ENCODE measurements at regions not wholly inside any gene's neighbourhood (a gene's known extent, or its start where the extent isn't known, plus 50 kb on each side); places are given as distances from the start of the nearest gene placed in this dataset.

DNA sequence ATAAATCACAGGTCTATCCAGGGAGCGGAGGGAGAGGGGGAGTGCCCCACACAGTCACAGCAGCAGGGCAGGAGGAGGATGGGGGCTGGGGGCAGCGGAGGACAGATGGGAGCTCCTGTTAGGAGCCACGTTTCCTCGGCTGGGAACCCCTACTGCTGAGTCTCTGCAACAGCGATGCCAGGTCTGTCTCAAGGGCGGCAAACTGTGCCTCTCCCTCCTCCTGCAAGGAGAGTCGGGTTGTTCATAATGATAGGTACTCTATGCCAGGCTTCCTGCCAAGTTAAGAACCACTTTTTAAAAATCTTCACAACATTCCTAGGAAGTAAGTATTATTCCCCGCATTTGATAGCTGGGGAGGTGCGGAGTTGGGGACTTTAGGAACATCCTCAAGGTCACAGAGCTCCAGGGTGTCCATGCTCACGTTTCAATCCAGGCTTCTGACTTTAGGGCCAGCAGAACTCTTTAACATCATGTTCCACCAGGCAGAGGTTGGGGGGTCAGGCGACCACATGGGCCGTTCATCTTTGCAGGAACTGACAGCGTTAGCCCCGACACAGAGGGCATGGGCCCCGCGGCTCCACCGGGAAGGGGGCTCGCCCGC lies 98.3 kb upstream of the MAML3 start:
- peak overlapping the region; percentile 48 for H3K4me3 ChIP-seq (ENCODE audit: low read depth, low read length)
- DNase-seq (ENCODE audit: low read depth): no peak

- no peak for DNase-seq (ENCODE audit: low read depth)
- H3K4me3 ChIP-seq (ENCODE audit: low read depth, low read length): no peak overlapping the region
Measured at GRCh38 chr4:140251571-140251970, 97.6 kb upstream of the MAML3 start.

- H3K4me3 ChIP-seq (ENCODE audit: low read depth, low read length): no peak overlapping the region
- DNase-seq (ENCODE audit: low read depth): no peak
Measured at GRCh38 chr4:140250989-140251552, 97.1 kb upstream of the MAML3 start.

- H3K4me3 ChIP-seq (ENCODE audit: low read depth, low read length): no peak overlapping the region
- no peak for DNase-seq (ENCODE audit: low read depth)
Measured at GRCh38 chr4:140249351-140249750, 95.4 kb upstream of the MAML3 start.

DNA sequence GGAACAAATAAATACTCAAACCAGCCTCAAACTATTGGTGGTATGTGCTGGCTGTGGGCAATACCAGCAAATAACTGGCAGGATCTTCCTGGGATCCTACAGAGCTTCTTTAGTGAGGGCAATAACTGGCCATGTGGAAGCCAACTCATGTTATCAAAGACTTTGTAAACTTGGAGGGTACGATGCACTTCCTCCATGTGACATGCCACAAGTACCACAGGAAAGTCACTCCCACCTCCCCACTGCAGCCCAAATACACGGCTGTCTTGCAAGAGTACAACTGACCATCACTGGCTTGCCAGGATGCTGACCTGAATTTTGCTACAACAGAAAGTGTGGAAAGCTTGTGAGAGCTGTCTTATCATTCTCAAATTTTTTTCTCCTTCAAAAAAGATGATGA lies 93.3 kb upstream of the MAML3 start:
- no peak for DNase-seq (ENCODE audit: low read depth)
- H3K4me3 ChIP-seq (ENCODE audit: low read depth, low read length): no peak overlapping the region

DNA sequence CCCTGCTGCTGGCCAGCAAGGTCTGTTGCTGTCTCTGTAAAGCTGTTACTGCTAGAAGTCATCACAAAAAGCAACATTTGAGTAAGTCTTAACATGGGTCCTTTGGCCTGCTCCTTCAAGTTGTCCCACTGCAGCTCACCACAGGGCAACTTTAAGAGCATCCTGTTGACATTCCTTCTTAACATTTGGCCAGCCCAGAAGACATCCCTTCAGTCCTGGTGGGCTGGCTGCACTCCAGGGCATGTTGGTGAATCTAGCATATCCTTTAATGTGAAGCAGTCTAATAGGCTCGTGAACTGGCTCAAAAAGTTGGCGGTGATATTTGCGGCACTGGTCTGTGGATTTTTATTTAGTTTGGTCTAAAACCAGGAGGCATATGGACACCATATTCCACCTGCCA lies 92.2 kb upstream of the MAML3 start:
- DNase-seq (ENCODE audit: low read depth): no peak

DNA sequence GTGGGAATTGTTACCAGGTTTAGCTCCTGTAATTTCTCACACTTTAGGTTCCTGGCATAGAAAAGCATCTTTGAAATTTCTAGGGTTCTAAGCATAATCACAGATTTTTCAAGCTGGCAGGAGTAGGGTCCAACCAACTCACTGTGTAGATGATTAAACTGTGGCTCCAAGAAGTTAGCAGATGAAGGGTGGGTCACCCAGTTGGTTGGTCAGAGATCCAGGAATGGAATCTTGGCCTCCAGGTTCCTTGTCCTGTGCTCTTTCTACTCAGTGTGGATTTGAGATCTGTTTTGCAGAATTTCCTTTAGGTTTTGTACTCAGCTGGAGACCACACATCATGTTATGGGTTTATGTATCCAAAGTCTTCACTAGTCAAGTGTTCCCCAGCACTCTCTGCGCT lies 90.3 kb upstream of the MAML3 start:
- H3K4me3 ChIP-seq (ENCODE audit: low read depth, low read length): no peak overlapping the region
- DNase-seq (ENCODE audit: low read depth): no peak

More for the DNA sequence above, 92.2 kb upstream of the MAML3 start:
- no peak overlapping the region for H3K4me3 ChIP-seq (ENCODE audit: low read depth, low read length)

- DNase-seq (ENCODE audit: low read depth): no peak
- no peak overlapping the region for H3K4me3 ChIP-seq (ENCODE audit: low read depth, low read length)
Measured at GRCh38 chr4:140243278-140243753, 89.3 kb upstream of the MAML3 start.

DNA sequence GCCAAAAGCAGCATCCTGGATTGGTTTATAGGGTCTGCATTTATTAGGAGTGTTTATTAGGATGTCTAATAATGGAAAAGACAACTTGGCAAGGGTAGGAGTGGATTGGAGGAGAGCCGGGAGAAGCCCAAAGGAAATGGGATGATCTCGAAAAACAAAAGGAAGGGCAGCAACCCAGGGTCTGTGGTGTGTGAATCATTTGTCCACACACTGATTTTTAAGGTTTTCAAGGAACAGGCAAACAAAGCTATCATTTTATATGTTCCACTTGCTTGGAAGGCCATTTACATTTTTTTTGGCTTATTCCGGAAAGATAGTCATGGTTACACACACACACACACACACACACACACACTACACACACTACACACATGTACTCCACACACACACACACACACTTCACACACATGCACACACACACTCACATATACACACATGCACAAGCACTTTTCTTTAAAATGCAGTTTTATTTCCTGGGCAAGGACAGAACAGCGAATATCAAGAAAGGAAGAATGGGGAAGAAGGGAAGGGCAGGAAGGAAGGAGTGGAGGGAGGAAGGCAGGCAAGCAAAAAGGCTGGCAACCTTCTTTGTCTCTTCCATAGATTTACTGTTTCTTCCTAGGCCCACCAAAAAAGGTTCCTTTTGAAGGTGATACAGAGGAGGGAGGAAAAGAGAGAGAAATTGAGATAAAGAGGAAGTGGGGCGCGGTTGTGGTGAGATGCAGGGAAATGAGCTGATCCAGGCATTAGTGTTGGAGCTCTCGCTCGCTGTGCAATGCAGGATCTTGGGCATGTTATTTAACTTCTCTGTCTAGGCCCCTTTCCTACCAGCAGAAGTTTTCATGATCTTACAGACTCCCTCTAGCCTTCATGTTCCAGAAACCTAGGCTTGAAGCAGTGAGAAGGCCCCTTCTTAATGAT lies 88.6 kb upstream of the MAML3 start:
- no peak for DNase-seq (ENCODE audit: low read depth)
- no peak overlapping the region for H3K4me3 ChIP-seq (ENCODE audit: low read depth, low read length)

GRCh38 chr4:140240237-140240636 lies 86.3 kb upstream of the MAML3 start:
- no peak for DNase-seq (ENCODE audit: low read depth)
- no peak overlapping the region for H3K4me3 ChIP-seq (ENCODE audit: low read depth, low read length)

DNA sequence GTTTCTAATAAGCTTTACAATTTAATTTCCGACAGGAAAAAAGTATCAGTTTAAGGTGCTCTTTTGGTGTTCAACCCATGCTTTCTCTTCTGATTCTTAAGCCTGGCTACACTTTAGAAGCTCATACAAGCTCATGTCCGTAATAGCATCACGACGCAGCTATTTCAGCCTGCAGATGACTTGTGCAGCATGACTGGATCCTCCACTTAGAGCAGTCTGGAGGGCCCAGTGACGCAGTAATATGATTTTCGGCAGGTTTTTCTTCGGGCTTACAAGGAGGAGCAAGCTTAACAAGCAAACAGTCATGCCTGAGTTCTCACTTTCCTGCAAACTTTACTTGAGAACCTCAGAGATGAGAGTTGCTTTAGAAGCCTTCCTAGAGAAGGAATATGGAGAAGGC lies 85.3 kb upstream of the MAML3 start:
- no peak for DNase-seq (ENCODE audit: low read depth)
- H3K4me3 ChIP-seq (ENCODE audit: low read depth, low read length): no peak overlapping the region

DNA sequence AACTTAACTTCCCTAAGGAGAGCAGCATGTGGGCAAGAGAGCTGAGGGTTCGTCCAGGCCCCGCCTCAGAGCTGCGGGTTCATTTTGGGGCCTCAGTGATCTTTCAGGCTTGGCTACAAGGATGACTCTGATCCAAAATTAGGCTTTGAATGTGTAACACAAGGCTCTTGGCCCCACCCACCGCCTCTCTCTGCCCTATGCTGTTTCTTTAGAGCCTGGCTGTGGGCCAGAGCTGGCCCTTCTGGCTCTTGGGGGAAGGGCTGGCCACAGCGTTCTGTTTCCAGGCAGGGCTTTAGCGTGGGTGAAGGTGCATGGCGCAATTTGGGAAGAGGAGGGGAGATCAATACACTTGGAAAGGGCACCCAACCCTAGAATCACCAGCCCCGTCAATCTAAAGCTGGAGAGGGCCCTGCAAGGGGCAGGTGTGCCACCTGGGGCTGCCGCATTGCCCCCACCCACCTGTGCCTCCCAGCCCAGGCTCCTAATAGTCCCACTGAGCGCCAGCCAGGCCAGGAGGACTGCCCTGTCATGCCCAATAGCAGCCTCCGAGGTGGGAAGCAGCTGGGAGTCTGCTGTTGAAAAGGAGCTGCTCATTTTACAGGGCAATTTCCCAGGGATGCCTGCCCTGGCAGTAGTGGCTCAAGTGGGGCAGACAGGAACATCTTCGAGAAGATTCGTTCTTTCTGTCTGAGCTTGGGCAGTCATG lies 84.5 kb upstream of the MAML3 start:
- no peak overlapping the region for H3K4me3 ChIP-seq (ENCODE audit: low read depth, low read length)
- DNase-seq (ENCODE audit: low read depth): peak; percentile 60

GRCh38 chr4:140237616-140238350 lies 83.8 kb upstream of the MAML3 start:
- DNase-seq (ENCODE audit: low read depth): peak; percentile 91
- H3K4me3 ChIP-seq (ENCODE audit: low read depth, low read length): no peak overlapping the region

GRCh38 chr4:140236654-140237169 lies 82.7 kb upstream of the MAML3 start:
- H3K4me3 ChIP-seq (ENCODE audit: low read depth, low read length): no peak overlapping the region

GRCh38 chr4:140234697-140235060 lies 80.7 kb upstream of the MAML3 start:
- no peak overlapping the region for H3K4me3 ChIP-seq (ENCODE audit: low read depth, low read length)
- DNase-seq (ENCODE audit: low read depth): no peak

More at GRCh38 chr4:140236654-140237169, 82.7 kb upstream of the MAML3 start:
- no peak for DNase-seq (ENCODE audit: low read depth)

GRCh38 chr4:140233791-140234696 lies 80.1 kb upstream of the MAML3 start:
- no peak overlapping the region for H3K4me3 ChIP-seq (ENCODE audit: low read depth, low read length)
- peak; percentile 73 for DNase-seq (ENCODE audit: low read depth)

- no peak for DNase-seq (ENCODE audit: low read depth)
- no peak overlapping the region for H3K4me3 ChIP-seq (ENCODE audit: low read depth, low read length)
Measured at GRCh38 chr4:140229881-140230280, 75.9 kb upstream of the MAML3 start.

- no peak overlapping the region for H3K4me3 ChIP-seq (ENCODE audit: low read depth, low read length)
- DNase-seq (ENCODE audit: low read depth): no peak
Measured at GRCh38 chr4:140227286-140227685, 73.3 kb upstream of the MAML3 start.

Data from skeletal muscle cell (primary cell).